Neural cell (in vitro differentiated cells): ENCODE measurements at regions not wholly inside any gene's neighbourhood (a gene's known extent, or its start where the extent isn't known, plus 50 kb on each side); places are given as distances from the start of the nearest gene placed in this dataset.

Experiments used
- H2AFZ ChIP-seq: fragments of 200-600, 300-800 bp; sonication (generic), shearing (Covaris generic); 2 replicates; pipeline ENCODE4 v1.6.0; 2014; ENCODE audit warnings: low read depth, mild to moderate bottlenecking, antibody characterized with exemption, low read length, moderate library complexity
- H3F3A ChIP-seq: fragments of 200-600 bp; shearing (Covaris generic); 2 replicates; pipeline ENCODE4 v1.6.1; 2016; ENCODE audit warnings: mild to moderate bottlenecking, moderate library complexity, mixed read lengths, antibody characterized with exemption, low read length; ENCODE audit not compliant: insufficient read depth, poor library complexity, severe bottlenecking
- H3K27ac ChIP-seq: fragments of 200-600, 300-800 bp; sonication (generic), shearing (Covaris generic); 2 replicates; pipeline ENCODE4 v1.5.1; 2014; ENCODE audit warnings: mild to moderate bottlenecking, low read length, moderate library complexity
- H3K27me3 ChIP-seq: fragments of 300-800, 200-600 bp; sonication (generic), shearing (Covaris generic); 2 replicates; pipeline ENCODE4 v1.6.0; 2014; ENCODE audit warnings: mild to moderate bottlenecking, low read depth, low read length, moderate library complexity; ENCODE audit not compliant: insufficient read depth
- H3K36me3 ChIP-seq: fragments of 300-800, 200-600 bp; sonication (generic), shearing (Covaris generic); 2 replicates; pipeline ENCODE4 v1.5.1; 2014; ENCODE audit warnings: mild to moderate bottlenecking, antibody characterized with exemption, low read length, moderate library complexity; ENCODE audit not compliant: insufficient read depth
- H3K4me2 ChIP-seq: fragments of 300-800, 200-600 bp; sonication (generic), shearing (Covaris generic); 2 replicates; pipeline ENCODE4 v1.6.0; 2014; ENCODE audit warnings: mild to moderate bottlenecking, low read length
- H3K4me3 ChIP-seq: fragments of 300-800, 200-600 bp; sonication (generic), shearing (Covaris generic); 2 replicates; pipeline ENCODE4 v1.5.1; 2014; ENCODE audit warnings: mild to moderate bottlenecking, low read length, moderate library complexity
- H3K79me2 ChIP-seq: fragments of 200-600 bp; shearing (Covaris generic); replicated peaks from 2 replicates; pipeline ENCODE4 v1.6.0; 2014; ENCODE audit warnings: mild to moderate bottlenecking, low read length, moderate library complexity; ENCODE audit not compliant: insufficient read depth
- H3K9ac ChIP-seq: fragments of 300-800, 200-600 bp; sonication (generic), shearing (Covaris generic); 2 replicates; pipeline ENCODE4 v1.6.1; 2016; ENCODE audit warnings: mild to moderate bottlenecking, low read length, mixed read lengths
- H3K9me2 ChIP-seq: fragments of 200-600 bp; shearing (Covaris generic); 2 replicates; pipeline ENCODE4 v1.6.1; 2016; ENCODE audit warnings: mild to moderate bottlenecking, low read length, mixed read lengths; ENCODE audit not compliant: insufficient read depth
- H3K9me3 ChIP-seq: fragments of 200-600, 300-800 bp; sonication (generic), shearing (Covaris generic); 2 replicates; pipeline ENCODE4 v1.6.1; 2016; ENCODE audit warnings: mild to moderate bottlenecking, mixed run types, low read length, moderate library complexity, mixed read lengths
- H4K20me1 ChIP-seq: fragments of 200-600 bp; shearing (Covaris generic); 2 replicates; pipeline ENCODE4 v1.6.1; 2016; ENCODE audit warnings: mild to moderate bottlenecking, mixed run types; ENCODE audit not compliant: insufficient read depth
- CTCF ChIP-seq: fragments of 450-650 bp; IDR thresholded peaks from 2 replicates; pipeline ENCODE4 v1.5.1; 2014; ENCODE audit warnings: antibody characterized with exemption, mild to moderate bottlenecking, moderate library complexity; ENCODE audit not compliant: poor library complexity, severe bottlenecking
- EP300 ChIP-seq: fragments of 450-650 bp; conservative IDR thresholded peaks from 2 replicates; pipeline ENCODE4 v1.6.1; 2014; ENCODE audit warnings: antibody characterized with exemption, mild to moderate bottlenecking, moderate library complexity; ENCODE audit not compliant: poor library complexity, severe bottlenecking
- EZH2 ChIP-seq: fragments of 200-600, 300-800 bp; shearing (Covaris generic), sonication (generic); IDR thresholded peaks from 2 replicates; pipeline ENCODE4 v1.6.1; 2014; ENCODE audit warnings: antibody characterized with exemption, low read length, borderline replicate concordance, mild to moderate bottlenecking; ENCODE audit not compliant: insufficient read depth, poor library complexity, severe bottlenecking
- MXI1 ChIP-seq: fragments of 450-650 bp; conservative IDR thresholded peaks from 2 replicates; pipeline ENCODE4 v1.6.1; 2014; ENCODE audit warnings: antibody characterized with exemption, mild to moderate bottlenecking; ENCODE audit not compliant: poor library complexity, severe bottlenecking
- POLR2AphosphoS5 ChIP-seq: IDR thresholded peaks from 2 replicates; pipeline ENCODE4 v1.6.1; 2012
- RAD21 ChIP-seq: fragments of 450-650 bp; conservative IDR thresholded peaks from 2 replicates; pipeline ENCODE4 v1.6.1; 2014; ENCODE audit warnings: antibody characterized with exemption, mild to moderate bottlenecking, moderate library complexity
- REST ChIP-seq: IDR thresholded peaks from 2 replicates; pipeline ENCODE4 v1.6.1; 2012; ENCODE audit warnings: borderline replicate concordance
- SMC3 ChIP-seq: fragments of 450-650 bp; conservative IDR thresholded peaks from 2 replicates; pipeline ENCODE4 v1.6.1; 2014; ENCODE audit warnings: antibody characterized with exemption, mild to moderate bottlenecking, moderate library complexity; ENCODE audit not compliant: poor library complexity
- TAF1 ChIP-seq: IDR thresholded peaks from 2 replicates; pipeline ENCODE4 v1.6.1; 2012; ENCODE audit warnings: low read depth

- no peaks in the 10 kb centered on the region for H3K9me2 ChIP-seq
- no peaks in the 10 kb centered on the region for H3K36me3 ChIP-seq
- H3K79me2 ChIP-seq, result no peaks in the 10 kb centered on the region
- H3K9ac ChIP-seq, result no peak overlapping the region
- no peak overlapping the region for H3K4me3 ChIP-seq
- H3K27me3 ChIP-seq, result no peaks in the 10 kb centered on the region
- no peaks in the 10 kb centered on the region for H4K20me1 ChIP-seq
- H3K4me2 ChIP-seq, result no peak overlapping the region
- no peaks in the 10 kb centered on the region for H3F3A ChIP-seq
- TF ChIP-seq REST (no peak), EZH2 (no peak), TAF1 (no peak), EP300 (no peak), RAD21 (no peak), SMC3 (no peak), CTCF (no peak), POLR2AphosphoS5 (no peak), MXI1 (no peak)
- no peak overlapping the region for H3K27ac ChIP-seq
- no peak overlapping the region for H2AFZ ChIP-seq
- no peaks in the 10 kb centered on the region for H3K9me3 ChIP-seq
Observed at GRCh38 chr17:53724726-53725125, 98.0 kb upstream of the KIF2B start.

GRCh38 chr17:53722407-53722806, 100.3 kb upstream of the KIF2B start:
- Histone ChIP-seq H3K9me2 (no peaks in the 10 kb centered on the region), H3K9me3 (no peaks in the 10 kb centered on the region), H2AFZ (no peak overlapping the region), H3K4me2 (no peak overlapping the region), H3K79me2 (no peaks in the 10 kb centered on the region), H3K4me3 (no peak overlapping the region), H3K36me3 (no peaks in the 10 kb centered on the region), H3F3A (no peaks in the 10 kb centered on the region), H3K9ac (no peak overlapping the region), H3K27me3 (no peaks in the 10 kb centered on the region), H4K20me1 (no peaks in the 10 kb centered on the region), H3K27ac (no peak overlapping the region)
- no peak for TF ChIP-seq EP300
- no peak for TF ChIP-seq CTCF
- no peak for TF ChIP-seq POLR2AphosphoS5
- TF ChIP-seq REST, result no peak
- no peak for TF ChIP-seq RAD21
- TF ChIP-seq TAF1, result no peak
- TF ChIP-seq MXI1, result no peak
- no peak for TF ChIP-seq SMC3
- TF ChIP-seq EZH2, result no peak
